ENCODE measurements at regions not wholly inside any gene's neighbourhood (a gene's known extent, or its start where the extent isn't known, plus 50 kb on each side); places are given as distances from the start of the nearest gene placed in this dataset.

- no peak for TF ChIP-seq CTBP2 (IDR thresholded peaks at IDR 0.05; ENCODE audit: borderline replicate concordance, insufficient read depth, insufficient read length, low read length)
- TF ChIP-seq POLR2A (IDR thresholded peaks at IDR 0.05; ENCODE audit: control extremely low read depth in 1 of 2, low read depth in 2 of 2, low read length in 2 of 2) = no peak
- TF ChIP-seq ATF3 (IDR thresholded peaks at IDR 0.05; ENCODE audit: insufficient read depth, low read depth, low read length) = no peak
- no peak for TF ChIP-seq RFX5 (IDR thresholded peaks at IDR 0.05; ENCODE audit: borderline replicate concordance, low read depth, low read length)
- TF ChIP-seq ZNF274 (IDR thresholded peaks at IDR 0.05; ENCODE audit: borderline replicate concordance, extremely low read depth, low read length) = no peak
- no peak for TF ChIP-seq NRF1 (IDR thresholded peaks at IDR 0.05; ENCODE audit: low read depth, low read length)
- no peak for TF ChIP-seq SP2 (IDR thresholded peaks at IDR 0.05; ENCODE audit: low read length)
- TF ChIP-seq BACH1 (IDR thresholded peaks at IDR 0.05; ENCODE audit: low read length) = no peak
- no peak for TF ChIP-seq NANOG (IDR thresholded peaks at IDR 0.05; ENCODE audit: insufficient read depth, low read depth, low read length, poor library complexity, severe bottlenecking)
- TF ChIP-seq FOSL1 (IDR thresholded peaks at IDR 0.05; ENCODE audit: insufficient read depth, low read depth, low read length) = no peak
Measured at GRCh38 chr3:23075496-23075895, 127.6 kb upstream of the UBE2E2 start (continued).

Measured in H1 (cell line).